PC-3 (cell line): ENCODE measurements at regions not wholly inside any gene's neighbourhood (a gene's known extent, or its start where the extent isn't known, plus 50 kb on each side); places are given as distances from the start of the nearest gene placed in this dataset.
A peak's percentile ranks its signal among the peaks of the same experiment; 100 is the strongest.

Source experiments
- EZH2 ChIP-seq: fragments of 300-600 bp; sonication (generic); IDR thresholded peaks from one replicate; pipeline ENCODE4 v1.6.1; 2017; ENCODE audit warnings: antibody characterized with exemption, mild to moderate bottlenecking, low read length; ENCODE audit not compliant: unreplicated experiment
- EZH2phosphoT487 ChIP-seq: fragments of 300-600 bp; sonication (generic); IDR thresholded peaks from 2 replicates; pipeline ENCODE4 v1.6.1; 2018; ENCODE audit warnings: mild to moderate bottlenecking, antibody characterized with exemption, low read length, borderline replicate concordance
- TF ChIP-seq, protein P1 (sequence below): fragments of 300-600 bp; sonication (generic); conservative IDR thresholded peaks from 2 replicates; pipeline ENCODE4 v1.5.1; 2017; ENCODE audit warnings: antibody characterized with exemption, low read depth, mild to moderate bottlenecking, low read length

DNA sequence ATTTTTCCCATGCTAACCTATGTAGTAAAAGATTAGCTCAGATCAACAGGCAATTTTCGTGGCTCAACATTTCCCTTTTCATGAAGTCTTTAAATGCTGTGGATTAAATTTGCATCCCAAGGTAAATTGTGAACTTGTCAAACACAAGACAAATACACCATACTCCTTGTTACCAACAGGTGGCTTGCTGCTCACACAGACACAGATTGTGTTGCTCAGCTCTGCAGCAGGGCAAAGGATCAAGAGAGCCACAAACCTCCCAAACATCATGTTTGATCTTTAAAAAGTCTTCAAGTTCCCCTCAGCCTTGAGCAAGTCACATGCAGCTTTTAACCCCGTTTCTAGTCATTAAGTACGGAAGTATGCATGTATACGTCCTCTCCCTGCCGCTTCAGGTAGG, 119.6 kb upstream of the CNTNAP4 start:
- TF ChIP-seq, protein P1, sequence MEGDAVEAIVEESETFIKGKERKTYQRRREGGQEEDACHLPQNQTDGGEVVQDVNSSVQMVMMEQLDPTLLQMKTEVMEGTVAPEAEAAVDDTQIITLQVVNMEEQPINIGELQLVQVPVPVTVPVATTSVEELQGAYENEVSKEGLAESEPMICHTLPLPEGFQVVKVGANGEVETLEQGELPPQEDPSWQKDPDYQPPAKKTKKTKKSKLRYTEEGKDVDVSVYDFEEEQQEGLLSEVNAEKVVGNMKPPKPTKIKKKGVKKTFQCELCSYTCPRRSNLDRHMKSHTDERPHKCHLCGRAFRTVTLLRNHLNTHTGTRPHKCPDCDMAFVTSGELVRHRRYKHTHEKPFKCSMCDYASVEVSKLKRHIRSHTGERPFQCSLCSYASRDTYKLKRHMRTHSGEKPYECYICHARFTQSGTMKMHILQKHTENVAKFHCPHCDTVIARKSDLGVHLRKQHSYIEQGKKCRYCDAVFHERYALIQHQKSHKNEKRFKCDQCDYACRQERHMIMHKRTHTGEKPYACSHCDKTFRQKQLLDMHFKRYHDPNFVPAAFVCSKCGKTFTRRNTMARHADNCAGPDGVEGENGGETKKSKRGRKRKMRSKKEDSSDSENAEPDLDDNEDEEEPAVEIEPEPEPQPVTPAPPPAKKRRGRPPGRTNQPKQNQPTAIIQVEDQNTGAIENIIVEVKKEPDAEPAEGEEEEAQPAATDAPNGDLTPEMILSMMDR: peak; percentile 30; the same call in 1 of the 2 replicates
- TF ChIP-seq EZH2phosphoT487 (no peak), EZH2 (no peak)
